Colonic mucosa (tissue), 4 donors: ENCODE measurements at regions not wholly inside any gene's neighbourhood (a gene's known extent, or its start where the extent isn't known, plus 50 kb on each side); places are given as distances from the start of the nearest gene placed in this dataset.

Experiments
- DNase-seq: peaks from one replicate; pipeline ENCODE4 v3.0.0-alpha.2; 2020
- H3K27ac ChIP-seq: fragments of 200-600 bp; one replicate; pipeline ENCODE4 v1.8.0; 2021
- H3K27me3 ChIP-seq: fragments of 200-600 bp; one replicate; pipeline ENCODE4 v1.8.0; 2021
- H3K36me3 ChIP-seq: fragments of 200-600 bp; one replicate; pipeline ENCODE4 v1.8.0; 2021
- H3K4me1 ChIP-seq: fragments of 200-600 bp; one replicate; pipeline ENCODE4 v1.8.0; 2021; ENCODE audit warnings: mild to moderate bottlenecking
- H3K4me3 ChIP-seq: fragments of 200-600 bp; one replicate; pipeline ENCODE4 v1.8.0; 2021
- H3K9ac ChIP-seq, 2 donors: one replicate each; pipeline ENCODE4 v1.7.0; 2013; ENCODE audit warnings: control low read depth in 2 of 2, low read depth in 2 of 2, low read length in 2 of 2
- H3K9me3 ChIP-seq: fragments of 200-600 bp; one replicate; pipeline ENCODE4 v1.8.0; 2021
- CTCF ChIP-seq: fragments of 200-600 bp; IDR thresholded peaks from one replicate; pipeline ENCODE4 v1.8.0; 2022; ENCODE audit warnings: antibody characterized with exemption, mild to moderate bottlenecking
- intact Hi-C: fragments of 100-400 bp; cut with DNase I; formaldehyde crosslinking; loops from one replicate; pipeline ENCODE4 v1.14.1; 2022
- donor health status: healthy.
- donor health status: DM: no; HTN: no; CAD: no.
- donor health status: DM: no; HTN: no; CAD: no.

- no peak overlapping the region for H3K4me3 ChIP-seq
- H3K36me3 ChIP-seq: no peaks in the 10 kb centered on the region
- no peaks in the 10 kb centered on the region for H3K27me3 ChIP-seq
- no peak for DNase-seq
- H3K9me3 ChIP-seq: no peaks in the 10 kb centered on the region
- no peak overlapping the region for H3K27ac ChIP-seq
- no peak for TF ChIP-seq CTCF
- H3K4me1 ChIP-seq: no peaks in the 10 kb centered on the region
- no peak overlapping the region for H3K9ac ChIP-seq
- intact Hi-C loops: no loop called here
Observed at GRCh38 chr15:35211240-35211902, 126.3 kb upstream of the NANOGP8 start.

GRCh38 chr15:35210370-35210769 is 125.3 kb upstream of the NANOGP8 start:
- no peak overlapping the region for H3K27ac ChIP-seq
- intact Hi-C loops: no loop called here
- H3K9me3 ChIP-seq: no peaks in the 10 kb centered on the region
- no peak for DNase-seq
- no peaks in the 10 kb centered on the region for H3K36me3 ChIP-seq
- no peaks in the 10 kb centered on the region for H3K4me1 ChIP-seq
- no peak overlapping the region for H3K9ac ChIP-seq
- no peaks in the 10 kb centered on the region for H3K27me3 ChIP-seq
- no peak for TF ChIP-seq CTCF
- no peak overlapping the region for H3K4me3 ChIP-seq

GRCh38 chr15:35209838-35210237 is 124.7 kb upstream of the NANOGP8 start:
- DNase-seq: no peak
- intact Hi-C loops: no loop called here

GRCh38 chr15:35208353-35208752 is 123.3 kb upstream of the NANOGP8 start:
- no peak overlapping the region for H3K4me3 ChIP-seq
- no peaks in the 10 kb centered on the region for H3K36me3 ChIP-seq
- H3K27me3 ChIP-seq: no peaks in the 10 kb centered on the region
- no peak for DNase-seq
- no peaks in the 10 kb centered on the region for H3K4me1 ChIP-seq
- H3K9me3 ChIP-seq: no peaks in the 10 kb centered on the region
- no peak overlapping the region for H3K27ac ChIP-seq
- H3K9ac ChIP-seq: no peak overlapping the region
- no peak for TF ChIP-seq CTCF
- intact Hi-C loops: no loop called here

More at GRCh38 chr15:35209838-35210237, 124.7 kb upstream of the NANOGP8 start:
- Histone ChIP-seq H3K4me1 (no peaks in the 10 kb centered on the region), H3K27ac (no peak overlapping the region), H3K36me3 (no peaks in the 10 kb centered on the region), H3K9me3 (no peaks in the 10 kb centered on the region), H3K4me3 (no peak overlapping the region), H3K27me3 (no peaks in the 10 kb centered on the region), H3K9ac (no peak overlapping the region)
- no peak for TF ChIP-seq CTCF

GRCh38 chr15:35206060-35206675 is 121.1 kb upstream of the NANOGP8 start:
- TF ChIP-seq CTCF: no peak
- H3K9me3 ChIP-seq: no peaks in the 10 kb centered on the region
- peak; percentile 20 for DNase-seq

More at GRCh38 chr15:35206060-35206675, 121.1 kb upstream of the NANOGP8 start:
- H3K36me3 ChIP-seq: no peaks in the 10 kb centered on the region
- no peaks in the 10 kb centered on the region for H3K4me1 ChIP-seq
- no peak overlapping the region for H3K27ac ChIP-seq
- H3K9ac ChIP-seq: no peak overlapping the region
- no peak overlapping the region for H3K4me3 ChIP-seq
- H3K27me3 ChIP-seq: no peaks in the 10 kb centered on the region
- intact Hi-C loops: no loop called here
